Endothelial cell of umbilical vein (primary cell): ENCODE measurements at regions not wholly inside any gene's neighbourhood (a gene's known extent, or its start where the extent isn't known, plus 50 kb on each side); places are given as distances from the start of the nearest gene placed in this dataset.

Source experiments
- BruUV-seq: library from RNA; stranded (reverse); fragments of 400-500 nt; replicated peaks from 2 replicates; lab custom pipeline; 2021; lab: Mats Ljungman, UMichigan
- CTCF ChIA-PET: fragments of 300-600, 350-600 bp; sonication (Branson Sonifier 250); formaldehyde crosslinking; loops from one replicate; lab custom pipeline; 2021; ENCODE audit warnings: antibody characterized with exemption, inconsistent platforms; lab: Charles Lee
- POLR2A ChIA-PET: fragments of 300-600, 350-600 bp; sonication (Branson Sonifier 250); formaldehyde crosslinking; loops from one replicate; lab custom pipeline; 2021; ENCODE audit warnings: antibody characterized with exemption, inconsistent platforms; lab: Charles Lee
- DNase-seq: peaks from one replicate; pipeline ENCODE4 v3.0.0-alpha.2; 2011; ENCODE audit warnings: low read depth, low spot score
- FAIRE-seq: peaks from 2 replicates; lab custom pipeline; 2011; peaks lifted over from hg19 to GRCh38; lab: Jason Lieb, UNC
- H2AFZ ChIP-seq: 2 replicates; pipeline ENCODE4 v1.6.0; 2012; ENCODE audit warnings: low read depth, low read length, control low read depth, inconsistent platforms
- H3K27ac ChIP-seq: 2 replicates; pipeline ENCODE4 v1.5.1; 2011; ENCODE audit warnings: low read depth, mild to moderate bottlenecking, control low read depth, low read length, moderate library complexity; ENCODE audit not compliant: insufficient read depth
- H3K27me3 ChIP-seq, 2 experiments: 2 replicates each; pipeline versions ENCODE4 v1.6.0 to v1.6.1; 2011; ENCODE audit warnings: low read length in 2 of 2, mixed read lengths in 1 of 2; ENCODE audit not compliant: control insufficient read depth in 2 of 2, insufficient read depth in 2 of 2
- H3K36me3 ChIP-seq, 2 experiments: 2 replicates in 1 of 2; 3 replicates in 1 of 2; pipeline ENCODE4 v1.5.1; 2011; ENCODE audit warnings: low read length in 2 of 2, mild to moderate bottlenecking in 1 of 2, moderate library complexity in 1 of 2; ENCODE audit not compliant: control insufficient read depth in 2 of 2, insufficient read depth in 2 of 2; ENCODE audit errors: extremely low read depth in 1 of 2
- H3K4me1 ChIP-seq: 3 replicates; pipeline ENCODE4 v1.5.1; 2011; ENCODE audit warnings: mild to moderate bottlenecking, low read length; ENCODE audit not compliant: control insufficient read depth, insufficient read depth; ENCODE audit errors: extremely low read depth
- H3K4me2 ChIP-seq: 2 replicates; pipeline ENCODE4 v1.6.1; 2011; ENCODE audit warnings: low read length, control low read depth, mixed read lengths; ENCODE audit not compliant: insufficient read depth
- H3K4me3 ChIP-seq, 3 experiments: fragments of 200-600 bp in 1 of 3; sonication (generic), shearing (Covaris generic) in 1 of 3; replicated peaks in 1 of 3; 2 replicates each; pipeline ENCODE4 v1.5.1; 2011 to 2016; ENCODE audit warnings: control low read depth in 3 of 3, low read length in 3 of 3, mild to moderate bottlenecking in 2 of 3, inconsistent platforms in 1 of 3, low read depth in 1 of 3, moderate library complexity in 1 of 3; ENCODE audit not compliant: insufficient read depth in 1 of 3
- H3K79me2 ChIP-seq: 2 replicates; pipeline ENCODE4 v1.6.0; 2012; ENCODE audit warnings: low read length, inconsistent platforms; ENCODE audit not compliant: control insufficient read depth, insufficient read depth
- H3K9ac ChIP-seq: replicated peaks from 2 replicates; pipeline ENCODE3; 2011; ENCODE audit warnings: low read length, control low read depth; ENCODE audit not compliant: insufficient read depth; ENCODE audit errors: extremely low read depth
- H3K9me1 ChIP-seq: replicated peaks from 3 replicates; pipeline ENCODE4 v1.6.0; 2011; ENCODE audit warnings: mild to moderate bottlenecking, low read length; ENCODE audit not compliant: control insufficient read depth, insufficient read depth; ENCODE audit errors: extremely low read depth
- H3K9me3 ChIP-seq: replicated peaks from 2 replicates; pipeline ENCODE4 v1.5.1; 2012; ENCODE audit warnings: low read length, inconsistent platforms; ENCODE audit not compliant: control insufficient read depth, insufficient read depth
- H4K20me1 ChIP-seq: replicated peaks from 2 replicates; pipeline ENCODE3; 2011; ENCODE audit warnings: mild to moderate bottlenecking, low read length; ENCODE audit not compliant: control insufficient read depth, insufficient read depth; ENCODE audit errors: extremely low read depth
- EZH2 ChIP-seq: IDR thresholded peaks from 2 replicates; pipeline ENCODE4 v1.6.1; 2012; ENCODE audit warnings: borderline replicate concordance, low read depth, mild to moderate bottlenecking, moderate library complexity, low read length, inconsistent platforms; ENCODE audit not compliant: severe bottlenecking
- FOS ChIP-seq: IDR thresholded peaks from 2 replicates; pipeline ENCODE4 v1.6.1; 2011; ENCODE audit warnings: mild to moderate bottlenecking, low read length, moderate library complexity, borderline replicate concordance; ENCODE audit not compliant: insufficient read depth
- GATA2 ChIP-seq: IDR thresholded peaks from 2 replicates; pipeline ENCODE4 v1.7.0; 2011; ENCODE audit warnings: low read depth, mild to moderate bottlenecking, moderate library complexity, mixed read lengths, low read length; ENCODE audit not compliant: insufficient read length, insufficient read depth
- JUN ChIP-seq: IDR thresholded peaks from 2 replicates; pipeline ENCODE4 v1.6.1; 2011; ENCODE audit warnings: borderline replicate concordance, low read depth; ENCODE audit not compliant: insufficient read length, insufficient read depth
- MYC ChIP-seq: IDR thresholded peaks from one replicate; pipeline ENCODE4 v1.6.1; 2011; ENCODE audit warnings: mild to moderate bottlenecking, low read depth, low read length
- POLR2A ChIP-seq: IDR thresholded peaks from 2 replicates; pipeline ENCODE4 v1.6.1; 2012; ENCODE audit warnings: low read depth, mild to moderate bottlenecking, control low read depth, low read length
- POLR2AphosphoS5 ChIP-seq: IDR thresholded peaks from 2 replicates; pipeline ENCODE4 v1.6.1; 2012; ENCODE audit warnings: low read depth, mild to moderate bottlenecking, control low read depth, low read length, moderate library complexity; ENCODE audit not compliant: insufficient read depth
- dilution Hi-C: fragments of 300-500 bp; cut with MboI; formaldehyde crosslinking; loops from one replicate; pipeline ENCODE4 v1.15.0; 2019; ENCODE audit warnings: low sequenced_read_pairs; ENCODE audit not compliant: extremely low pct_ligation_motif_present
- intact Hi-C: fragments of 100-400 bp; cut with micrococcal nuclease; formaldehyde crosslinking; loops from one replicate; pipeline ENCODE4 v1.10.0; 2022
- TF ChIP-seq, protein P1 (sequence below): IDR thresholded peaks from 2 replicates; pipeline ENCODE4 v1.6.1; 2011; ENCODE audit not compliant: insufficient read depth, insufficient read length
- TF ChIP-seq, protein P2 (sequence below), 2 donors: IDR thresholded peaks; 1 replicate in 1 of 2; 2 replicates in 1 of 2; pipeline ENCODE4 v1.5.1; 2011; ENCODE audit warnings: low read length in 2 of 2, mild to moderate bottlenecking in 2 of 2, moderate library complexity in 2 of 2, control low read depth in 1 of 2, inconsistent platforms in 1 of 2, low read depth in 1 of 2; ENCODE audit not compliant: insufficient read depth in 1 of 2; ENCODE audit errors: extremely low read depth in 1 of 2

DNA sequence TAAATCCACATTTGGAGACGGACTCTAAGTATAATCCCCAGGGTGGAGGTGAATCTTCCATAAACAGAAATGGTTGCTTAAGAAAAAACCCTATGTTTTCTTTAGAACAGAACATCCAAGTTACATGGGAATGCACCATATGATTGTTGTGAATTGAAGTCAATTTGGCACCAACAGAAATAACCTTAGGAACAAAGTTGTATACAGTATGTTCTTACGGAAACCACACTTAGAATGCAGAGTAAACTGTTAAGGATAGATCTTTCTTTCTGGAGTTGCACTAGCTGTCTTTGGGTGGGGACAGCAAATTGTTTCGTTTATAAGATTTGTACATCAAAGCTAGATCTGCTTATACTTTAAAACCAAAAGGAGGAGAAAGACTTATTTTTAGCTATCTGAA lies 316.4 kb downstream of the PTEN start:
- intact Hi-C loops (no loop called here), dilution Hi-C loops (no loop called here)
- BruUV-seq = no TSS peak
- Histone ChIP-seq H3K4me2 (no peak overlapping the region), H3K4me1 (no peaks in the 10 kb centered on the region), H4K20me1 (no peaks in the 10 kb centered on the region), H2AFZ (no peak overlapping the region), H3K36me3 (no peaks in the 10 kb centered on the region), H3K4me3 (no peak overlapping the region), H3K9me1 (no peaks in the 10 kb centered on the region), H3K9me3 (no peaks in the 10 kb centered on the region), H3K27ac (no peak overlapping the region), H3K27me3 (no peaks in the 10 kb centered on the region), H3K9ac (no peak overlapping the region), H3K79me2 (no peaks in the 10 kb centered on the region)
- ChIA-PET CTCF (no interaction called here), POLR2A (no interaction called here)
- DNase-seq (no peak), FAIRE-seq (no peak)
- no peak for TF ChIP-seq GATA2
- no peak for TF ChIP-seq POLR2A
- TF ChIP-seq MYC = no peak
- TF ChIP-seq EZH2 = no peak
- TF ChIP-seq, protein P1, sequence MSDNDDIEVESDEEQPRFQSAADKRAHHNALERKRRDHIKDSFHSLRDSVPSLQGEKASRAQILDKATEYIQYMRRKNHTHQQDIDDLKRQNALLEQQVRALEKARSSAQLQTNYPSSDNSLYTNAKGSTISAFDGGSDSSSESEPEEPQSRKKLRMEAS = no peak
- no peak for TF ChIP-seq POLR2AphosphoS5
- no peak for TF ChIP-seq FOS

DNA sequence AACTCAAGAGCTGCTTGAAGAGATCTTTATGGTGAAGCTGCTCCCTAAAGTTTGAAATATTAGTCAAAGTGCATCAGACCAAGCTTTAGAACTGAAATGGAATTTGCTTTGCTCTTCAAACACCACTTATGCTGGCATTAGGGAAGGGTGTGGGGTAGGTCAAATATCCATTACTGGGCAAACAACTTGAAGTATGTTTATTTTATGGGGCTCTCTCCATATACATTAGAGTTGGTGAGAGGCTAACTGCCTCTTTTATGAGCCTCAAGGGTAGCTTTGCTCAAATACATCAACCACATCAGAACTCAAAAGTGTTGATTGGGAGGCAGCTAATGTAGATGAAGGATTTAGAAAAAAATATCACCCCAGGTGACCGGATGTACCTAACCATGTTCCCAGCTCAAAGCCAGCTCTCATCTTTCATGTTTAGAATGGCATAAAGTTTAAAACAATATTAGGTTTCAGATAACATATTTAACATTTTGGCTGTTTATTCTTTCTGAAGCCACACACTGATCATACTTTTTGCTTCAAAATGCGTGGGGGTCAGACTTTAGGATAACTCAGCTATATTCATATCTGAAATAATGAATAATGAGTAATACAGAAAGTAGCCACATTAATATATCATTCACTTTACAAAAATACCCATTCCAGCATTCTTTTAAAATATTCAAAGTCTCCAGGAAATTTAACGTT lies 318.6 kb downstream of the PTEN start:
- Histone ChIP-seq H3K79me2 (no peaks in the 10 kb centered on the region), H3K9ac (no peak overlapping the region), H3K9me1 (no peaks in the 10 kb centered on the region), H3K36me3 (no peaks in the 10 kb centered on the region), H3K4me3 (no peak overlapping the region), H3K9me3 (no peaks in the 10 kb centered on the region), H4K20me1 (no peaks in the 10 kb centered on the region), H3K27me3 (no peaks in the 10 kb centered on the region), H2AFZ (no peak overlapping the region), H3K27ac (no peak overlapping the region), H3K4me1 (no peaks in the 10 kb centered on the region), H3K4me2 (no peak overlapping the region)
- TF ChIP-seq POLR2A = no peak
- TF ChIP-seq, protein P2, sequence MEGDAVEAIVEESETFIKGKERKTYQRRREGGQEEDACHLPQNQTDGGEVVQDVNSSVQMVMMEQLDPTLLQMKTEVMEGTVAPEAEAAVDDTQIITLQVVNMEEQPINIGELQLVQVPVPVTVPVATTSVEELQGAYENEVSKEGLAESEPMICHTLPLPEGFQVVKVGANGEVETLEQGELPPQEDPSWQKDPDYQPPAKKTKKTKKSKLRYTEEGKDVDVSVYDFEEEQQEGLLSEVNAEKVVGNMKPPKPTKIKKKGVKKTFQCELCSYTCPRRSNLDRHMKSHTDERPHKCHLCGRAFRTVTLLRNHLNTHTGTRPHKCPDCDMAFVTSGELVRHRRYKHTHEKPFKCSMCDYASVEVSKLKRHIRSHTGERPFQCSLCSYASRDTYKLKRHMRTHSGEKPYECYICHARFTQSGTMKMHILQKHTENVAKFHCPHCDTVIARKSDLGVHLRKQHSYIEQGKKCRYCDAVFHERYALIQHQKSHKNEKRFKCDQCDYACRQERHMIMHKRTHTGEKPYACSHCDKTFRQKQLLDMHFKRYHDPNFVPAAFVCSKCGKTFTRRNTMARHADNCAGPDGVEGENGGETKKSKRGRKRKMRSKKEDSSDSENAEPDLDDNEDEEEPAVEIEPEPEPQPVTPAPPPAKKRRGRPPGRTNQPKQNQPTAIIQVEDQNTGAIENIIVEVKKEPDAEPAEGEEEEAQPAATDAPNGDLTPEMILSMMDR (IDR thresholded peaks at IDR 0.05; ENCODE audit: extremely low read depth in 1 of 2, insufficient read depth in 1 of 2, low read depth in 1 of 2, low read length in 2 of 2) = no peak
- no peak for TF ChIP-seq JUN
- no peak for TF ChIP-seq EZH2
- TF ChIP-seq, protein P1 = no peak
- no peak for TF ChIP-seq GATA2
- no peak for TF ChIP-seq MYC
- TF ChIP-seq POLR2AphosphoS5 = no peak
- no peak for TF ChIP-seq FOS
- intact Hi-C loops = no loop called here
- DNase-seq (no peak), FAIRE-seq (no peak)
- no TSS peak for BruUV-seq
- CTCF ChIA-PET = interaction anchor here (1.0 kb wide), 1 partner anchor 205 kb away, joined by 3 read pairs; no protein-coding TSS in a partner anchor
- POLR2A ChIA-PET = interaction anchor here (0.6 kb wide), 1 partner anchor 129 kb away, joined by 4 read pairs; no protein-coding TSS in a partner anchor
- dilution Hi-C loops = no loop called here
